Skin of body (tissue), 1 donor: ENCODE measurements at regions not wholly inside any gene's neighbourhood (a gene's known extent, or its start where the extent isn't known, plus 50 kb on each side); places are given as distances from the start of the nearest gene placed in this dataset.
"Not testable (repeated sequence)": the region's sequence is repeated elsewhere in the genome, so short reads cannot be mapped to it uniquely, and the experiment has no call there.

ENCODE experiments used
- DNase-seq: peaks from one replicate; lab custom pipeline; 2025; lab: John Stamatoyannopoulos, UW

DNA sequence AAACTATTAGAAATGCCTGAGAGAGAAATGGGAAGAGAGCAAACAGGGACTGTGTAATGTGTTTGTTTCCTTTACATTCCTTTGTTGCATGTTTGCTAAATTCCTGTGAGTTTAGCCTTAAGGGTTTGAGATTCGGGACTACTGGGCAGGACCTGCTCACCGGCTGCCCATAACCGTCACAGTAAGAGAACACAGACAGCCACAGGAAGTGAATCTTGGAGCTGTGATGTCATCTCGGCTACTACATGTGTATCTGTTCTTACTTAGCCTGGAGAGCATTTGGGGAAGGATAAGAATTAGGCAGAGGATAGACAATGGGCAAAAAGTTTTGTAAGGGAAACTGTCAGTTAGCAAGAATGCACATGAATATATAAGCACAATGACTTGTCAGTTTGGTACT lies 485.1 kb upstream of the KLF6 start:
- DNase-seq = peak; percentile 70

DNA sequence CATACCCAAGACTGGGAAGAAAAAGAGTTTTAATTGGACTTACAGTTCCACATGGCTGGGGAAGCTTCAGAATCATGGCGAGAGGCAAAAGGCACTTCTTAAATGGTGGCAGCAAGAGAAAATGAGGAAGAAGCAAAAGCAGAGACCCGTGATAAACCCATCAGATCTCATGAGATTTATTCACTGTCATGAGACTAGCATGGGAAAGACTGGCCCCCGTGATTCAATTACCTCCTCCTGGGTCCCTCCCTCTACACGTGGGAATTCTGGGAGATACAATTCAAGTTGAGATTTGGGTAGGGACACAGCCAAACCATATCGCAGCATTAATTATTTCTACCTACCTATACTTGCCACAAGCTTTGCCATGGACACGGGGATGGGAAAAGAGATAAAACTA lies 483.5 kb upstream of the KLF6 start:
- DNase-seq = not testable (repeated sequence)

DNA sequence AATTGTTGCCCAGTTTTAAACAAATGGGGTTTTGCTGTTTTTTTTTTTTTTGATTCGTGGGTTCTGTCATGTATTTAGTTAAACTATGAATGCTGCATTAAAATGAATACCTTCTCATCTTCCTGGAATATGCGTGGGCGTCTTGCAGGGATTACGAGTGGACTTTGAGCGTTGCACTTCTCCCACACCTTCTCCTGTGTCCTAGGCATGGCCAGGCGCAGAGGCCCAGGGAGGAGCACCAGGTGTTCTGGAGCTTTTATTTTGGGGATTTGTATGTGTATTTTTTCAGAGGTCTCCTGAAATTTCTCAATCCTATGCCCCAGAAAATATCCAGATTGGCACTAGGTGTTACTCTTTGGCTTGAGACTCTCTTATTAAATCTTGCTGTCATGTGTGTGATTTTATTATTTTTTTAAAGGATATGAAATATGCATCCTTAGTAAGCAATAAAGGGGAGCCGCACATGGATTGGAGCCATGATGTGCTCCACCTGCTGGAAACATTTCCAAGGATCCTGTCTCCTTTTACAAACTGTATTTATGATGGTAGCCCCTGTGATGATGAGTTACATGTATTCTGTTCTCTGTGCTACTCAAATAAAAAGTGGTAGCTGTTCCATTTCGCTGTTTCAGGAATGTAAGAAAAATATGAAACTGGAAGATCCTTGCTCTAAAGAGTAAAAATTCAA lies 482.2 kb upstream of the KLF6 start:
- no peak for DNase-seq

DNA sequence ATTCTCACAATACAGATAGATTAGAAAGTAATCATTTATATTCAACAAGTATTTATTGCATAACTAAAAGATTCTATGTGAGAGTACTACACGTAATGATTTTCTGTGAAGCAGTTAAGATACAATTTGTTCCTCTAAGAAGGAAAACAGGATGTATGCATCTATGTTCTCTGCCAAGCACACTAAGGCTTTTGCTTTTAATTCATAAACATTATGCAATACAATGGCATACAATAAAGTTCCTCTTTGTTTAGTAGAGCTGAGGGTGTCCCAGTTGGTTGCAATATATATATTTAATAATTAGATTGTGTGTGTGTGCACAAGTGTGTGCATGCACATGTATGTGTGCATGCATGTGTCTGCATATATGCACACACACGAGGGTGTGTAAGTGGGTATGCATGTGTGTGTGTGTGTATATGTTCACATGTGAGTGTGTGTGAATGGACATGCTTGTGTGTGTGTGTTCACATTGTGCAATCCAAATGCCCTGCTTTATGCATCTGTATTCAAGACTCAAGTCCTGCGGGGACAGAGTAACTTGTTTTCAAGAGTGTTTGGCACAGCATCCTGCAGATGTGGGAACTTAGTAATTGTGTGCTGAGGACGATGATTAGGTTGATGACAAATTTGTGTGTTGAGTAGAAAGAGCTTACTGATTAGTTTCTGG lies 481.5 kb upstream of the KLF6 start:
- peak; percentile 95 for DNase-seq

DNA sequence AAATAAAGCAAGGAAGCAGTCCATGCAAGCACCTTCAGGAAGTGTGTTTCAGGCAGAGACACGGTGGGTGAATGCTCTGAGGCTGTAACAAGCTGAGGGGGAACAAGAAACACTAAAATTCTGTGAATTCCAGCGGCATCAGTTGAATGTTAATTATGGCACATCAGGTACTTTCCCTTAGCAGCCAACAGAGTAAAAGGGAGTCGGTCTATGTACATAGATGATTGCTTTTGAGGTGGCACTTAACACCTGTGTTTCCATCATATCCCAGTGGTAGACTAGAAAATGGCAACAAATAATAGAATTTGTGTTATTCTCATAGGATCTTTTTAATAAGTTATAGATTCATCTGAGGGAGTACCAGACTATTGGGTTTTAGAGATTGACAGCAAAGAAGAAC lies 481.0 kb upstream of the KLF6 start:
- DNase-seq = no peak

DNA sequence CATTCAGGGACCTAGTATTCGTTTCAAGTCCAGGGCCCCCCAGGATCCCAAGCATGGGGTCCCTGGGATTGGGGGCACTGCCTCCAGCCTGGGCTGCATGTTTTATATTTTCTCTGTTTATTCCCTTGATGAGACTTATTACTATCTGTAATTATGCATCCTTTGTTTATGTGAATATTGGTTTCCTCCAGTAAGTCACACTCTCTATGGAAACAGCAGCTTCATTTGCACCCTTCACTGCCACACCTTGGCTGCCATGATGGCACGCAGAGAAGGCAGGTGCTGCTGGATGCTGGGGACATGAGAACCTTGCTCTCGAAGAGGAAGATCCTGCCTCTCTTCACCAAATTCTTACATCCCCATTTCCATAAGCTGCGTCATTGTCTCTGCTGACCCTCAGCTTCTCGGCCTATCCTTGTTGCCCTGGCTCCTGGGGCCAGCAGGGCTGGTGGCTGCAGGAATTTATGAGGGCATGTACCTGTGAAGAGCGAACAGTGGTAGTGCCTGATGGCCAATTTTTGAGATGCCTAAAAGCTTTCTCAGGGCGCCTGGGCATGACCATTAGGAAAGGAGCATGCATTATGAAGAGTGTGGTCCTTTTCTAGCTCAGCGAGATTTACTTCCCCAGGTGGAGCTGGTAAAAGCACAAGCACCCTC lies 479.3 kb upstream of the KLF6 start:
- no peak for DNase-seq

DNA sequence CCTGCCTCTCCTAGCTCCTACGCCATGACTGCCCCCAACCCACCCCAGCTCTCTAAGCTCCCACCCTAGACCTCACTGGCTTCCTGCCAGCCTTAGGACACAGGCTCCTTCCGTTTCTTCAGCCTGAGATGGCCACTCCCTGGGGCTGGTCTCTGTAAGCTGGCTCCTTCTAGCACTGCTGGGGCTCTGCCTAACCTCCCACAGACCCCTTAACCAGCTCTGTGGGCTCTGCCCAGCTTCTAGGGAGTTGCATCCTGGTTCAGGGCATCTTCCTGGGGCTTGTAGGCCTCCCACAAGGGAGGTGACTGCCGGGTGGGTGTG lies 478.6 kb upstream of the KLF6 start:
- no peak for DNase-seq

DNA sequence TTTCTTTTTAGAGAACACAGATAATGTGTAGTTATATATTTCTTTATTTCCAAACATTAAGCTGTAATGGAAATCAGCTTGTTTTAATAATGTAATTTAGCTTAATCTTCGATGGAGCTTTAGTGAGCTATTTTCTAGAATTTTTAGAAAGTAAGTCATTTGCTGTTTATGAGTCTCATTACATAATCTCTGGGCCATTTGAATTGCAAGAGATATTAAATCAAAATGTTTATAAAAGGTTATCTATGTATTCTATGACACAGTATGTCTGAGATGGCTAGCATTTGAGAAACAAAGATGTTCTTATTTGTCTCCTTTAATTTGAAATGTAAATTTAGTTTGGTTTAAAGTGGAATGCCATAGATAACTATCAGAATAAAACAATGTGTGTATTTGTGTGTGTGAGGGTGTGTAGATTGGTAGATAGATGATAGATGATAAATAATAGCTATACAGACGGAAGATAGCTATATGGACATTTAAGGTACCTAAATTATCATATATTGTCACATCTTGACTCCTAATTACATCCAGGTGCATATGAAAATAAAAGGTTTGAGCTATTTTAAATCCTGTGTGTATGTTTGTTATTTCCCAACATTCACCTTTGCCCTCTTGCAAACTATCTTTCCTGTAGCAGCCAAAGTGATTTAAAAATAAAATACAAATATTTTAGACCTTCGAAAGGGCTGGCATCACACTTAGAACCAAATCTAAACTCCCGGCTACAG lies 478.0 kb upstream of the KLF6 start:
- DNase-seq = peak; percentile 42

DNA sequence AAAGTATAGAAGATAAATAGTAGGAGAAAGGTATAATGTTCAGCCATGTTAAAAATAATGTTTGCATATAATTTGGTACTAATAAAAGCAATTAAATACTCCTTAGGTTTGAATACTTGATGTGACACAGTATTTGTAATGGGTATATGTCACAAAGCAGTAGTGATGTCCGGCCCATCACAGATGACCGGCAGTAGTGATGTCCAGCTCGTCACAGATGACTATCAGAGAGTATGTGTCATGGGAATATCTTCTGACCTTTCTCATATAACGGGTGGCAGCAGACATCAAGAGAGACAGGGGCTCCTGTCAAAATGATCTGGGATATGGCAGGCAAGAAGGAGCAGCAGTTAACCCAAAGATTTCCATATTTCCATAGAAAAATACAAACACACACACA lies 477.4 kb upstream of the KLF6 start:
- DNase-seq = no peak

DNA sequence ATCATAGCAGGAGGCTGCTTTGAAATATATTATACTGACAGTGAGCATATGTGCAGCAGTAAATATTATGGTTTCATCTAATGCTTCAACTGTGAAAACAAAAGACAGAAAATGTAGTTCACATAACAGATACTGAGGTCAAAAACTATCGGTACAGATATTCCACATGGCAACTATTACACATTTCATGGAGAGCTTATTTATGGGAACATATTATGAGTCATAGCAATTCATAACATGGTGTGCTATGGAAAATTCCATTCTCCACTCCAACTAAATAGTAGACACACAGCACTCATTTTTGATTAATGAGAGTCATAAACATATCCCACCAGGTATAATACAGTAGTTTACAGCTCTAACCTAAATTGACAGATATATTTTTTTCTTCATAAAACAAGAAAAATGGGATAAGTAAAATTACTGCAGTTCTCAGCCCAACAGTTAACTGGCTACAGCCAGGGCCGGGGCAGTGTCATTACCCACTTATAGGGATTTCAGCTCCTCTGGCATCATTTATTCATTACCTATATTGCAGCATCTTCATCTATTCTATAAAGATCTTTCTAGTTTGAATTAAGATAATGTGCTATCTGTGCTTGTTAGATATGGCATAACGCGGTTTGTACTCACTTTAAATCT lies 475.6 kb upstream of the KLF6 start:
- DNase-seq = peak; percentile 91

DNA sequence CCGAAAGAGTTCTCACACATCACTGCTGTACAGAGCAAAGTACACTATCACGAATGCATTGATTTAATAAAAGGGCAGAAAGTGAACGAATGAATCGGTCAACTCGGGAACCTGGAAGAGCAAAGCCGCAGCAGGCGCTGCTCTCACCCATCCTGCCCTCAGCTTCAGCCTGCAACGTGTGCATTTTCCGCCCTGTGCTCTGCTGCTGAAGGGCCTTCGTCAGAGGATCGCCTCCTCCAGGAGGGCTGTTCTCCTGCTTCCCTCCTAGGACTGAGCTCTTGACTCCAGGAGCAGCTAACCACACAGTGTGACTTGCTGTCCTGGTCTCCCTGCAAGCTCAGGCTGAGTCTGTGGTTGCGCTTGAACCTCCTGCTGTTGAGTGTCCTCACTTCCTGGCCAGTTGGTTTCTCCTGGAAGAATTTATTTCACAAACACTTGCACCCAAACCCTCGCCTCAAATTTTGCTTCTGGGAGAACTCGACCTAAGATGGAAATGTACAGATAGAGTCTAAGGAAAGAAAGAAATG lies 473.0 kb upstream of the KLF6 start:
- DNase-seq = no peak

DNA sequence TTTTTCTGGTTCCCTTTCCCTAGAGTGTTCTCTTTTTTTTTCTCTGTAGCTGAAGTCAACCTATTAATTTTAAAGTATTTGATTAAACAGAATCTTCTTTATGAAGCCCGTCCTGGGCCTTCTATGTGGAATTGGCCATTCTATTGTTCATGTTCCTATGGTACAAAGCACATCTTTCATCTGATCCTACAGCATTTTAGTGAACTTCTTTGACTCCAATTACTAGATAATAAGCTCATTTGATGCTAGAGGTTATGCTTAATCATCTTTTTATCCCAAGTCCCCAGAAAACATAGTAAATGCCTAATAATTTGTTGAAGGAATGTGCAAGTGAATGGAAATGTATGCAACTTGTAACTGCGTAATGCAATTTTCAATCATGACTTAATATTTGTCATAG lies 472.0 kb upstream of the KLF6 start:
- no peak for DNase-seq

DNA sequence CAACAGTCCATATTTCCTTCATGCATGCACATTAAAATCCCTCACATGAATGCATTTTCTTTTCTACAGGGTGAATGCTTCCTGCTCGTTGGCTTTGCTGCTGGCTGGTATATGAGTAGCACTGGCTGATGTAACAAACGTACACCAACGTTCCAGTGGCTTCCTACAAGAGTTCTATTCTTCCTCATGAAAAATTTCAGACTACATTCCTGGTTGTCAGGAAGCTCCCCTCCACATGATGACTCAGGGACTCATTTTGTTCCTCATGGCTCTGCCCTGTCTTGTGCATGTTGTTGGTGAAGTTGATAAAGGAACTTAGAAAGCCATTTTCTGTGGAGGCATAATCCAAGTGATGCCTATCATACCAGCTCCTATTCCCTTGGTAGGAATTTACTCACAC lies 470.7 kb upstream of the KLF6 start:
- DNase-seq = no peak

DNA sequence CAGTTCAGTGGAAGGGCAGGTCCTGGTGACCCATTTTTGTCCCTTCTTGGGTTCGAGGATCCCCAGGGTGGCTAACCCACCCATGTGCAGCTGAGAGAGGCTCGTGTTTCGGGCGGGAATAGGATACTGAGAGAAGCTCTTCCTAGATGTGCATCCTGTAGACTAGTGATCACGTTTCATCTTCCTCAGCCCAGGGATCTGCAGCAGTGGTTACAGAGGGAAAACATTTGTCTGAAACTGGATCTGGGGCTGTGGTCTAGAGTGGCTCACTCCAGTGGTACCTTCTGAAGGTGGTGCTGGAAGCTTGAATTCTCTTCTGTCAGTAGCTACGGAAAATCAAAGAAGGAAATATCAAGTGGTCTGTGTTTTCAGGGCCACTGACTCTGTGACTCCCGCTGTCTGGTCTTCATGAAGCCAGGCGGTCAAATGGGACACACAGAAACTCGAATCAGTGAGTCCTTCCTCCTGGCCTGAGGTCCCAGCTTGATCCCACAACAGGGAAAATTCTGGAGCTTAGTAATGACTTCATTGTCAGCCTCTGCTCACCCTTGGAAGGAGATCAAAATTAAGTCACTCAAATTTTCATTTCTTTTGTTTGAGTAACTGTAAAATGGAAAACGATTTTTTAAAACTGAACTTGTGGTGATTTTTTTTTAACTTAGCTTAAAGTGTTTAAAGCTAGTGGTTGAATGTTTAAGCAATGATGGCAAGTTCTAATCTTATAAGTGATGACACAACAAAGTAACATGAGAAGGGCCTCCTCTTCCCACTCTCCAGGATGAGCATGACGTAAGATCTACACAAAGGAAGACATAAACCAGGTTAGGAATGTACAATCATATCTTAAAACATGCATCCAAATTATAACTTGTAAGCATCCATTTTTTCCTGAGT lies 469.3 kb upstream of the KLF6 start:
- DNase-seq = peak; percentile 34

DNA sequence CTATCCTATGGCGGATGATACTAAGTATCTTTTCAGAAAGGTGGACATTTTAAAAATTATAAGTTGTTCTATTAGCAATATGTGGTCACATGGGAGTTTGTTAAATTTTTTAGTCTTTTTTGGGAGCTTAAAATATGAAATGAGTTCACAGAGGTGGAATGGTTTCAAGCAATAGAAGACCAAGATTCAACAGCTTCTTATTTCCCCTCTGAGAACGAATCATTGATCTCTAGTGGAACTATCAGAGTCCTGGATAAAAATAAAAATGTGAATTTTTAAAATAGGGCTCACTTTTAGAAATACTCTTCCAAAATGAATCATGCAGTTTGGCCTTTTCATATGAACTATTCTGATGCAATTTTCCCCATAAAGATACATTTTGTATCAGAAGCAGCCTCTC lies 467.7 kb upstream of the KLF6 start:
- no peak for DNase-seq

DNA sequence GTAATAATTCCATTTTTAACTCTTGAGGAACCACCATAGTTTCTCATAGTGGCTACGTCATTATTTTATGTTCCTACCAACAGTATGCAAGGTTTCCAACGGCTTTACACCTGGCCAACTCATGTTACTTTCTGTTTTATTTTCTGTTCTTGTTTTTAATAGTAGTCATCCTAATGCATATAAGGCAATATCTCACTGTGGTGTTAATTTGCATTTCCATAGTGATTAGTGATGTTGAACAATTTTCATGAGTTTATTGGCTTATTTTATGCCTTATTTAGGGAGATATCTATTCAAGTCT lies 465.5 kb upstream of the KLF6 start:
- DNase-seq = no peak

DNA sequence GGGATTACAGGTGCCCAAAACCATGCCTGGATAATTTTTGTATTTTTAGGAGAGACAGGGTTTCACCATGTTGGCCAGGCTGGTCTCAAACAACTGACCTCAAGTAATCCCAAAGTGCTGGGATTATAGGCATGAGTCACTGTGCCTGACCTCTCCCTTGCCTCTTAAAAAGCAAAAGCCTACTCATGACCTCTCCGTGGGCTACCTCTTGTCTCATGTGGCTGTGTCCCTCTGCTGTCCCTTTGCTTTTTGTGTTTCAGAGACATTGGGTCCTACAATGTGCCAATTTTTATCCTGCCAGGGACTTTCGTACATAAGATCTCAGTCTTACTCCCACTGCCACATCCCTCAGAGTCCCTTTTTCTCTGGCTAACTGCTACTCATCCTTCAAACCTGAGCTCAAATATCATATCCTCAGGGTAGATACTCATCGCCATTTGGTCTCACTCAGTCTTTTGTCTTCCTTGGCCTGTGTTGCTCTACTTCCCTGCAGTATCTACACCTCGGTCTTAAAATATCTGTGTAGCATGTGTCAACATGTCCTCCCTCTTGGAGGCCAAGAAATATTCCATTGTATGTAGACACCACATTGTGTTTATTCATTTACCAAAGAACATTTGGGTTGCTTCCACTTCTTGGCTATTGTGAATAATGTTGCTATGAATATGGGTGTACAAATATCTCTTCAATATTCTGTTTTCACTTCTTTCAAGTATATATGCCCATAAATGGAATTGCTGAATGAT lies 465.0 kb upstream of the KLF6 start:
- no peak for DNase-seq

DNA sequence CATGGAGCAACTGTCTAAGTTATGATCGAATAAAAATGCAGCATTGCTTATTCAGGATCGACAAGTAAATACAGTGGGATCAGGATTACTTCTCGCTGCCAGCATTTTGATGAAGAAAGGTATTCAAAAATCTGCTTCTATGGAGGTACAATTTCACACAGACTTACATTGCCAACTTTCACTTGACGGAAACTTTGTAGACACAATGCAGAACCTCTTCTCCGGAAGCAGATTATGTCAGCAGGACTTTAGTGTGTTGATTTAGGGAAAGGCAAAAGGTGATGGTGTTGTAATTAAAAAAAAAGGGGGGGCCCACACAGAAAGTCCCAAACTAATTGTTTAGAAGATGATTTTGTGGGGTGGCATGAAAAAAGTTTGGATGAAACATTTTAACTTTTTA lies 462.4 kb upstream of the KLF6 start:
- DNase-seq = no peak

DNA sequence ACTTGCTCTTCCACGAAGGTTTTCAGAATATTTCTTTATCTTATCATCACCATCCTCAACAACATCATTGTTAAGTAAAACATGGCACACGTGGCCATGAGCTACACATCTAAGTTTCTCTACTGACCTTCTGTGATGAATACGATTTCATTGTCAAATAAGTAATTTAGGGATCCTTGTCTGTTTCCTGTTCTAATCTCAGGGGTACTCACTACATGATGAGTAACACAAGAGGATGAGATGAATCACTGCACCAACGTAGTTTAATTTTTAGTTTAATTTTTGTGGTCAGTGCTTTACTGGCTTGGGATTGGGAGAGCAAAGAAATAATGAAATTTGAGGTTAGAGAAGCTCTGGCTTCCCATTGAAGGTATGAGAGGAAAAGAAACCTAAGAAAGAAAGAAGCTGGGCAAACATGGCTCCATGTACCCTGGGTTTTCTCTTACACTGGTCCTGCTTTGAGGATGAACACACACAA lies 461.9 kb upstream of the KLF6 start:
- DNase-seq = no peak

DNA sequence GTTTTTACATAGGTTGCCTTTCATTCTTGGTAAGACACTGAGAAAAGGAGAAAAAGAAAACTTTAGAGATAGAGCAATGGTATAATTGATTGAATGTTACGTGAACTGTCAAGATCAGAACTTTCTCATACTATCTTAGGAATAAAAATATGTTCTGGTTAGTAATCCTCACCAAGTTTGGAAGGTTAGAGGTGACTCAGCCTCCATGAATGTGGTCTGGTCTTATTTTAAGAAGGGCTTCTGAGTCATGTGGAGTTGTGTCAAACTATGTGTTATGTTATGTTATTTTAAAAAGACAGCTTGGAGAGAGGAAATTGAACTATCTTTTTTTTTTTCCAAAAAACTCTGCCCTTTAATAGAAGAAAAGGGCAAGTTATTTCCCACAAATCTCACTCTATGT lies 458.6 kb upstream of the KLF6 start:
- peak; percentile 48 for DNase-seq
